Activated CD4-positive, alpha-beta T cell treated with anti-CD3 and anti-CD28 coated beads, Interleukin-10, Interleukin-2, amounts not matched to agents 100 ng/mL and 50 ng/mL, durations not matched to agents 16 hours and 8 hours (primary cell): ENCODE measurements at regions not wholly inside any gene's neighbourhood (a gene's known extent, or its start where the extent isn't known, plus 50 kb on each side); places are given as distances from the start of the nearest gene placed in this dataset.
"Not testable (repeated sequence)": the region's sequence is repeated elsewhere in the genome, so short reads cannot be mapped to it uniquely, and the experiment has no call there.

Source experiments
- DNase-seq: peaks from one replicate; pipeline ENCODE4 v3.0.0-alpha.2; 2020

- no peak for DNase-seq
These were observed 257.0 kb upstream of the SDK2 start for GRCh38 chr17:73901249-73901648.

- DNase-seq, result no peak
These were observed 257.6 kb upstream of the SDK2 start for GRCh38 chr17:73901661-73902415.

GRCh38 chr17:73902416-73903181 is 258.4 kb upstream of the SDK2 start:
- no peak for DNase-seq

GRCh38 chr17:73906896-73907870 is 262.9 kb upstream of the SDK2 start:
- no peak for DNase-seq

GRCh38 chr17:73909186-73909585 is 264.9 kb upstream of the SDK2 start:
- no peak for DNase-seq

GRCh38 chr17:73910206-73910605 is 266.0 kb upstream of the SDK2 start:
- no peak for DNase-seq

- DNase-seq, result no peak
These were observed 266.7 kb upstream of the SDK2 start for GRCh38 chr17:73910821-73911515.

GRCh38 chr17:73911726-73912372 is 267.6 kb upstream of the SDK2 start:
- DNase-seq, result no peak

- DNase-seq, result no peak
These were observed 268.1 kb upstream of the SDK2 start for GRCh38 chr17:73912373-73912746.

- no peak for DNase-seq
These were observed 270.5 kb upstream of the SDK2 start for GRCh38 chr17:73914536-73915274.

GRCh38 chr17:73919033-73919432 is 274.8 kb upstream of the SDK2 start:
- not testable (repeated sequence) for DNase-seq

- DNase-seq, result no peak
These were observed 277.1 kb upstream of the SDK2 start for GRCh38 chr17:73921306-73921705.

- DNase-seq, result no peak
These were observed 279.2 kb upstream of the RPL38 start for GRCh38 chr17:73924114-73924908.

- DNase-seq, result no peak
These were observed 278.6 kb upstream of the RPL38 start for GRCh38 chr17:73924909-73925186.

GRCh38 chr17:73929860-73930430 is 273.5 kb upstream of the RPL38 start:
- DNase-seq, result no peak

- no peak for DNase-seq
These were observed 271.2 kb upstream of the RPL38 start for GRCh38 chr17:73932216-73932749.

- no peak for DNase-seq
These were observed 270.2 kb upstream of the RPL38 start for GRCh38 chr17:73933164-73933766.

GRCh38 chr17:73933871-73934270 is 269.6 kb upstream of the RPL38 start:
- no peak for DNase-seq

- no peak for DNase-seq
These were observed 268.8 kb upstream of the RPL38 start for GRCh38 chr17:73934696-73935095.
